ENCODE measurements at regions not wholly inside any gene's neighbourhood (a gene's known extent, or its start where the extent isn't known, plus 50 kb on each side); places are given as distances from the start of the nearest gene placed in this dataset.

DNA sequence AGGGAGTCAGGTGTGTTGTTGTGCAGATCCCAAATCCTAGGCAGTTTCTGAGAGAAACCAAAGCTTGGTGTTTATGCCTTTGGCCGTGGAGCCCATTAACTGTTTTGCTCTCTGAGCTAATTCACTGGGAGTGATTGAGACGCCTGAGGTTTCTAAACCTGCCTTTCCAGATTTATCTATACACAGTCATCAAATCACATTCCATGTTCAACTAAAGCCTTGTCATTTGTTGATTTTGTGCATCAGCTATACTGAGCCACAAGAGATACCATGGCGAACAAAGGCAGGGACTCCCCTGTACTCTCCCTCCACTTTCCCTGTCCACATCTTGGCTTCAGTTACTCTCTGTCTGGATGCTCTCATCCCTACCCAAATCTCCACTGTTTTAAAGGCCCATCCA lies 229.7 kb upstream of the PMEPA1 start:
- no peak overlapping the region for H3K4me3 ChIP-seq (ENCODE audit: low read length, poor library complexity, severe bottlenecking)
- H3K9me2 ChIP-seq (replicated peaks; ENCODE audit: low read depth, low read length), result no peaks in the 10 kb centered on the region
- no peak overlapping the region for H3K4me2 ChIP-seq (ENCODE audit: low read depth, low read length, poor library complexity, severe bottlenecking)
- H3K27me3 ChIP-seq (ENCODE audit: insufficient read depth, low read length, poor library complexity, severe bottlenecking), result no peaks in the 10 kb centered on the region
- no peaks in the 10 kb centered on the region for H3K79me2 ChIP-seq (ENCODE audit: insufficient read depth, low read length)
- TF ChIP-seq CTCF (conservative IDR thresholded peaks at IDR 0.05; ENCODE audit: low read length), result no peak
- TF ChIP-seq EZH2phosphoT487 (IDR thresholded peaks at IDR 0.05; ENCODE audit: borderline replicate concordance), result no peak
- no peak overlapping the region for H2AFZ ChIP-seq (ENCODE audit: low read length)
- H3K4me1 ChIP-seq (ENCODE audit: insufficient read depth, low read length, poor library complexity, severe bottlenecking), result no peaks in the 10 kb centered on the region
- no peak overlapping the region for H3K9ac ChIP-seq (ENCODE audit: low read depth, low read length, poor library complexity, severe bottlenecking)
- no peaks in the 10 kb centered on the region for H4K20me1 ChIP-seq (ENCODE audit: insufficient read depth, low read length, poor library complexity, severe bottlenecking)
- no peaks in the 10 kb centered on the region for H3F3A ChIP-seq (ENCODE audit: low read depth)
- H3K36me3 ChIP-seq (ENCODE audit: insufficient read depth, low read length), result no peaks in the 10 kb centered on the region
- H3K9me3 ChIP-seq (ENCODE audit: insufficient read depth, low read depth, low read length), result no peaks in the 10 kb centered on the region

DNA sequence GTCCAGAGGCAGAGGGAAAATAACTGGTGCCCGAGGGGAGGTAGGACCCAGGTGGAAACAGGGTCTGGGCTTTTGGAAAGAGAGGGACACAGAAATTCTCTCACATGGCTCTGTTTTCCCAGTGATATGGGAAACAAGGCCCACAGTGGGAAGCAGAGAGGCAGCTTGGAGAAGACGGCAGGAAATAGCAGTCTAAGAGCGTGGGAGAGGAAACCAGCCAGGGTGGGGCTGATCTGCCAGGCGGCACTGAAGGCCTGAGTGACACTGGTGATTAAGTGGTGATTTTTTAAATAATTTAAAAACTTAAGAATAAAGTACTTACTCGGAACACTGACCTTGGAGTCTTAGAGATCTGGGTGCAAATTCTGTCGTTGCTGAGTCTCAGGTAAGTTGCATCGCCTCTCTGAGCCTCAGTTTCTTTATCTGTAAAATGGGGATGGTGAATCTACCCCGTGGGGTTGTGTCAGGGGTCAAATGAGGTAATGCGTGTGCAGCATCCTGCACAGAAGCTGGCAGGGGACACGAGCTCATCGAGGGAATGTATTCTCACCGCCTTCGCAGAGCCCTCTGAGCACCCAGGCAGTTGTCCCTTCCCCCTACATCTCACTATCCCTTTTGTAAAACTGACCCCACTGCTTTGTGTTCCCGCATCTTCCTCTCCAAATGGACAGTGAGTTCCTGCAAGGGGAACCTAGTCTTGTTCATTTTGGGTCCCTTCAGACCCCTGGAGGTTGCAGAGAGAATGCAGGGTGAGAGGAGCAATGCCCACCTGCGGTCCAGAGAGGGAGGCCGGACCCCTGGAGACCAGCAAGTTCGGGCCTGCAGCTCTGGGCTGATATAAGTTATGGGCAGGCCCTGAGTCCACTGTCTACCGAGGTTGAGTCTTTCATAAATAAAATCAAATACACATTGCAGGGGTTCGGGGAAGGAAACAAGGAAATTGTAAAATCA lies 228.6 kb upstream of the PMEPA1 start:
- Histone ChIP-seq H3K9me3 (ENCODE audit: insufficient read depth, low read depth, low read length) (no peaks in the 10 kb centered on the region), H3K9ac (ENCODE audit: low read depth, low read length, poor library complexity, severe bottlenecking) (no peak overlapping the region), H2AFZ (ENCODE audit: low read length) (no peak overlapping the region), H3K4me3 (ENCODE audit: low read length, poor library complexity, severe bottlenecking) (no peak overlapping the region), H3K79me2 (ENCODE audit: insufficient read depth, low read length) (no peaks in the 10 kb centered on the region), H4K20me1 (ENCODE audit: insufficient read depth, low read length, poor library complexity, severe bottlenecking) (no peaks in the 10 kb centered on the region), H3K27me3 (ENCODE audit: insufficient read depth, low read length, poor library complexity, severe bottlenecking) (no peaks in the 10 kb centered on the region), H3F3A (ENCODE audit: low read depth) (no peaks in the 10 kb centered on the region), H3K4me1 (ENCODE audit: insufficient read depth, low read length, poor library complexity, severe bottlenecking) (no peaks in the 10 kb centered on the region), H3K4me2 (ENCODE audit: low read depth, low read length, poor library complexity, severe bottlenecking) (no peak overlapping the region), H3K36me3 (ENCODE audit: insufficient read depth, low read length) (no peaks in the 10 kb centered on the region), H3K9me2 (replicated peaks; ENCODE audit: low read depth, low read length) (no peaks in the 10 kb centered on the region)
- TF ChIP-seq EZH2phosphoT487 (IDR thresholded peaks at IDR 0.05; ENCODE audit: borderline replicate concordance), result no peak
- peak; percentile 16; the same call in 1 of the 2 replicates for TF ChIP-seq CTCF (conservative IDR thresholded peaks at IDR 0.05; ENCODE audit: low read length)

GRCh38 chr20:57936636-57937385 lies 227.0 kb upstream of the PMEPA1 start:
- H3K27me3 ChIP-seq (ENCODE audit: insufficient read depth, low read length, poor library complexity, severe bottlenecking), result no peaks in the 10 kb centered on the region

More at GRCh38 chr20:57936636-57937385, 227.0 kb upstream of the PMEPA1 start:
- H3K9me3 ChIP-seq (ENCODE audit: insufficient read depth, low read depth, low read length), result no peaks in the 10 kb centered on the region
- no peaks in the 10 kb centered on the region for H3K4me1 ChIP-seq (ENCODE audit: insufficient read depth, low read length, poor library complexity, severe bottlenecking)
- H3F3A ChIP-seq (ENCODE audit: low read depth), result no peaks in the 10 kb centered on the region
- no peaks in the 10 kb centered on the region for H3K79me2 ChIP-seq (ENCODE audit: insufficient read depth, low read length)
- TF ChIP-seq EZH2phosphoT487 (IDR thresholded peaks at IDR 0.05; ENCODE audit: borderline replicate concordance) (no peak), CTCF (conservative IDR thresholded peaks at IDR 0.05; ENCODE audit: low read length) (no peak)
- H4K20me1 ChIP-seq (ENCODE audit: insufficient read depth, low read length, poor library complexity, severe bottlenecking), result no peaks in the 10 kb centered on the region
- H2AFZ ChIP-seq (ENCODE audit: low read length), result no peak overlapping the region
- H3K9me2 ChIP-seq (replicated peaks; ENCODE audit: low read depth, low read length), result no peaks in the 10 kb centered on the region
- H3K4me2 ChIP-seq (ENCODE audit: low read depth, low read length, poor library complexity, severe bottlenecking), result no peak overlapping the region
- H3K9ac ChIP-seq (ENCODE audit: low read depth, low read length, poor library complexity, severe bottlenecking), result no peak overlapping the region
- H3K36me3 ChIP-seq (ENCODE audit: insufficient read depth, low read length), result no peaks in the 10 kb centered on the region
- no peak overlapping the region for H3K4me3 ChIP-seq (ENCODE audit: low read length, poor library complexity, severe bottlenecking)
